ENCODE measurements at regions not wholly inside any gene's neighbourhood (a gene's known extent, or its start where the extent isn't known, plus 50 kb on each side); places are given as distances from the start of the nearest gene placed in this dataset.

GRCh38 chr10:28926932-28927331 lies 249.6 kb downstream of the BAMBI start:
- intact Hi-C loops (cut with DNase I; ENCODE audit: low total_unique reads) = no loop called here
- 92 to 99% methylated on average over 3 of the region's 3 CpGs for WGBS, 2 donors
- no peak overlapping the region for H3K4me3 ChIP-seq (ENCODE audit: low read depth, poor library complexity, severe bottlenecking)
- no peak for DNase-seq (ENCODE audit: low spot score in 2 of 2)
- no peak for TF ChIP-seq CTCF (IDR thresholded peaks at IDR 0.05)

GRCh38 chr10:28928484-28928883 lies 251.2 kb downstream of the BAMBI start:
- WGBS, 2 donors = 85 to 88% methylated on average over 2 of the region's 2 CpGs
- H3K4me3 ChIP-seq (ENCODE audit: low read depth, poor library complexity, severe bottlenecking) = no peak overlapping the region
- intact Hi-C loops (cut with DNase I; ENCODE audit: low total_unique reads) = no loop called here

GRCh38 chr10:28929942-28930341 lies 252.6 kb downstream of the BAMBI start:
- no peak for TF ChIP-seq POLR2A (IDR thresholded peaks at IDR 0.05)
- no peak for TF ChIP-seq CTCF (IDR thresholded peaks at IDR 0.05)
- H3K4me3 ChIP-seq (ENCODE audit: low read depth, poor library complexity, severe bottlenecking) = no peak overlapping the region
- WGBS, 2 donors = 94 to 96% methylated on average over 3 of the region's 3 CpGs
- intact Hi-C loops (cut with DNase I; ENCODE audit: low total_unique reads) = no loop called here
- no peak for DNase-seq (ENCODE audit: low spot score in 2 of 2)

More at GRCh38 chr10:28928484-28928883, 251.2 kb downstream of the BAMBI start:
- DNase-seq (ENCODE audit: low spot score in 2 of 2) = no peak
- TF ChIP-seq POLR2A (IDR thresholded peaks at IDR 0.05) = no peak
- TF ChIP-seq CTCF (IDR thresholded peaks at IDR 0.05) = no peak

GRCh38 chr10:28930514-28931495 lies 253.5 kb downstream of the BAMBI start:
- 38 to 53% methylated on average over 5 of the region's 5 CpGs for WGBS, 2 donors
- intact Hi-C loops (cut with DNase I; ENCODE audit: low total_unique reads) = no loop called here

GRCh38 chr10:28935061-28935460 lies 257.7 kb downstream of the BAMBI start:
- TF ChIP-seq POLR2A (IDR thresholded peaks at IDR 0.05) (no peak), CTCF (IDR thresholded peaks at IDR 0.05) (no peak)
- whole genome bisulfite sequencing, 2 donors = 65 to 78% methylated on average over 2 of the region's 2 CpGs
- DNase-seq (ENCODE audit: low spot score in 2 of 2) = no peak
- intact Hi-C loops (cut with DNase I; ENCODE audit: low total_unique reads) = no loop called here
- H3K4me3 ChIP-seq (ENCODE audit: low read depth, poor library complexity, severe bottlenecking) = no peak overlapping the region

More at GRCh38 chr10:28930514-28931495, 253.5 kb downstream of the BAMBI start:
- H3K4me3 ChIP-seq (ENCODE audit: low read depth, poor library complexity, severe bottlenecking) = no peak overlapping the region
- DNase-seq (ENCODE audit: low spot score in 2 of 2) = no peak
- no peak for TF ChIP-seq POLR2A (IDR thresholded peaks at IDR 0.05)
- TF ChIP-seq CTCF (IDR thresholded peaks at IDR 0.05) = no peak

Data from lower leg skin (tissue), 4 donors.